Smooth muscle cell (in vitro differentiated cells): ENCODE measurements at regions not wholly inside any gene's neighbourhood (a gene's known extent, or its start where the extent isn't known, plus 50 kb on each side); places are given as distances from the start of the nearest gene placed in this dataset.

ENCODE experiments used
- DNase-seq: peaks from one replicate; lab custom pipeline; 2025; ENCODE audit not compliant: unreplicated experiment; lab: John Stamatoyannopoulos, UW
- H2AFZ ChIP-seq: fragments of 200-600 bp; sonication (generic); 2 replicates; pipeline ENCODE4 v1.6.0; 2016; ENCODE audit warnings: antibody characterized with exemption, low read depth, mild to moderate bottlenecking
- H3F3A ChIP-seq: fragments of 200-600 bp; sonication (generic); 2 replicates; pipeline ENCODE4 v1.6.0; 2017; ENCODE audit warnings: antibody characterized with exemption, low read depth
- H3K27ac ChIP-seq: fragments of 200-600 bp; sonication (generic); 2 replicates; pipeline ENCODE4 v1.5.1; 2016; ENCODE audit warnings: low read depth, mild to moderate bottlenecking
- H3K27me3 ChIP-seq: fragments of 200-600 bp; sonication (generic); 2 replicates; pipeline ENCODE4 v1.6.1; 2016; ENCODE audit warnings: low read depth, mild to moderate bottlenecking
- H3K36me3 ChIP-seq: fragments of 200-600 bp; sonication (generic); 2 replicates; pipeline ENCODE4 v1.5.1; 2016; ENCODE audit warnings: low read depth
- H3K4me1 ChIP-seq: fragments of 200-600 bp; sonication (generic); 2 replicates; pipeline ENCODE4 v1.5.1; 2016; ENCODE audit warnings: low read depth
- H3K4me2 ChIP-seq: fragments of 200-600 bp; sonication (generic); 2 replicates; pipeline ENCODE4 v1.6.0; 2016; ENCODE audit warnings: mild to moderate bottlenecking
- H3K4me3 ChIP-seq: fragments of 200-600 bp; sonication (generic); 2 replicates; pipeline ENCODE4 v1.5.1; 2016; ENCODE audit warnings: mild to moderate bottlenecking
- H3K79me2 ChIP-seq: fragments of 200-600 bp; sonication (generic); 2 replicates; pipeline ENCODE4 v1.6.0; 2016; ENCODE audit warnings: low read depth, mild to moderate bottlenecking
- H3K9ac ChIP-seq: fragments of 200-600 bp; sonication (generic); 2 replicates; pipeline ENCODE4 v1.6.0; 2016; ENCODE audit warnings: low read depth
- H3K9me3 ChIP-seq: fragments of 200-600 bp; sonication (generic); replicated peaks from 2 replicates; pipeline ENCODE4 v1.5.1; 2016; ENCODE audit warnings: low read depth
- H4K20me1 ChIP-seq: fragments of 200-600 bp; sonication (generic); 2 replicates; pipeline ENCODE4 v1.6.0; 2016; ENCODE audit warnings: low read depth
- WGBS: methylation state at CpG from one replicate; pipeline ENCODE4 v1.1.7; 2016; ENCODE audit warnings: low lambda C conversion rate; 5-methylcytosine and 5-hydroxymethylcytosine counted together
- TF ChIP-seq, protein P1 (sequence below): fragments of 200-600 bp; sonication (generic); IDR thresholded peaks from 2 replicates; pipeline ENCODE4 v1.5.1; 2017; ENCODE audit warnings: borderline replicate concordance, mild to moderate bottlenecking, antibody characterized with exemption; ENCODE audit not compliant: insufficient read depth, poor library complexity, severe bottlenecking

DNA sequence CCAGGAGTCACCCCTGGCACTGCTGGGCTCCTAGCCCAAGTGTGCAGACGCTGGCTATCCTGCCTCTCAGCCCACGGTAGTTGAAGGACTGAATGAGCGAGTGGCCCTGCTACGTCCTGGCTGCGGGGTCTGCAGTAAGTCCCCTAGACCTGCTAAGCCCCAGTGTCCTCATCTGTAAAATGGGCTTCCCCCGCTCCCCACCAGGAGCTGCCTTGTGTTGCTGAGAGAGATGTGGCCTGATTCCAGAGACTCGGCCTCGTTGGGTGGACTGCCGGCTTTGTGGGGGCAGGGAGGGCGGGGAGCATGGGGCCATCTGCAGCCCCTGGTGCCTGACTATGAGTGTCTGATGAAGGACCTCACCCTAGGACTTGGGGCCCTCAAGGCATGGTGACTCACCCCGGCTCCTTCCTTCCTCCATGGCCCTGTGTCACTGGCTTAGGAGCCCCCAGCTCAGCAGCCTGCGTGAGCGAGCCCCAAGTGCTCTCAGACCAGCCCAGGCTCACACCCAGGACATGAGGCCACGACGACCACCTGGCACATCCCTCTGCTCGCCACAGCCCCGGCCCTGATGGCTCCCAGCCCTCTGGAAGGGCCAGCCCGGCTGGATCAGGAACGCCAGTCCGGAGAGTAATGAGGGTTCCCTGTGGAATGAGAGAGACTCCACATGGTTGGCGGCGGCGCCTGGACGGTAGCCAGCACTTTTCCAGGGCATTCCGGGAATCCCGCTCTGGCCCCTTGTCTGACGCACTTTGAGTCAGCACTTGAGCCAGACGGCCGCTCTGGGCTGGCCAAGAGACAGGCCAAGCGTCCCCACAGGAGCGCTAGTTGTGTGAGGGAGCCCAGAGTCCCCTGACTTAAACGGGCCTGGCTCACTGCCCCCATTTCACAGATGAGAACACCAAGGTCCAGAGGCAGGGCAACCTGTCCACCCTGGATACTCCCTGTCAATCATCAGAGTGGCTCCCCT, 50.5 kb upstream of the SHISAL1 start:
- WGBS = 62% methylated on average over 32 of the region's 32 CpGs
- TF ChIP-seq, protein P1, sequence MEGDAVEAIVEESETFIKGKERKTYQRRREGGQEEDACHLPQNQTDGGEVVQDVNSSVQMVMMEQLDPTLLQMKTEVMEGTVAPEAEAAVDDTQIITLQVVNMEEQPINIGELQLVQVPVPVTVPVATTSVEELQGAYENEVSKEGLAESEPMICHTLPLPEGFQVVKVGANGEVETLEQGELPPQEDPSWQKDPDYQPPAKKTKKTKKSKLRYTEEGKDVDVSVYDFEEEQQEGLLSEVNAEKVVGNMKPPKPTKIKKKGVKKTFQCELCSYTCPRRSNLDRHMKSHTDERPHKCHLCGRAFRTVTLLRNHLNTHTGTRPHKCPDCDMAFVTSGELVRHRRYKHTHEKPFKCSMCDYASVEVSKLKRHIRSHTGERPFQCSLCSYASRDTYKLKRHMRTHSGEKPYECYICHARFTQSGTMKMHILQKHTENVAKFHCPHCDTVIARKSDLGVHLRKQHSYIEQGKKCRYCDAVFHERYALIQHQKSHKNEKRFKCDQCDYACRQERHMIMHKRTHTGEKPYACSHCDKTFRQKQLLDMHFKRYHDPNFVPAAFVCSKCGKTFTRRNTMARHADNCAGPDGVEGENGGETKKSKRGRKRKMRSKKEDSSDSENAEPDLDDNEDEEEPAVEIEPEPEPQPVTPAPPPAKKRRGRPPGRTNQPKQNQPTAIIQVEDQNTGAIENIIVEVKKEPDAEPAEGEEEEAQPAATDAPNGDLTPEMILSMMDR = no peak
- Histone ChIP-seq H3K4me1 (no peaks in the 10 kb centered on the region), H3K9me3 (no peaks in the 10 kb centered on the region), H4K20me1 (no peaks in the 10 kb centered on the region), H3K9ac (peak overlapping the region; percentile 61), H3K4me2 (no peak overlapping the region), H3K27ac (peak overlapping the region; percentile 96), H3K79me2 (no peaks in the 10 kb centered on the region), H3K27me3 (no peaks in the 10 kb centered on the region), H2AFZ (no peak overlapping the region), H3K36me3 (no peaks in the 10 kb centered on the region), H3K4me3 (no peak overlapping the region), H3F3A (peaks cover 2% of the 10 kb centered on the region)
- no peak for DNase-seq

DNA sequence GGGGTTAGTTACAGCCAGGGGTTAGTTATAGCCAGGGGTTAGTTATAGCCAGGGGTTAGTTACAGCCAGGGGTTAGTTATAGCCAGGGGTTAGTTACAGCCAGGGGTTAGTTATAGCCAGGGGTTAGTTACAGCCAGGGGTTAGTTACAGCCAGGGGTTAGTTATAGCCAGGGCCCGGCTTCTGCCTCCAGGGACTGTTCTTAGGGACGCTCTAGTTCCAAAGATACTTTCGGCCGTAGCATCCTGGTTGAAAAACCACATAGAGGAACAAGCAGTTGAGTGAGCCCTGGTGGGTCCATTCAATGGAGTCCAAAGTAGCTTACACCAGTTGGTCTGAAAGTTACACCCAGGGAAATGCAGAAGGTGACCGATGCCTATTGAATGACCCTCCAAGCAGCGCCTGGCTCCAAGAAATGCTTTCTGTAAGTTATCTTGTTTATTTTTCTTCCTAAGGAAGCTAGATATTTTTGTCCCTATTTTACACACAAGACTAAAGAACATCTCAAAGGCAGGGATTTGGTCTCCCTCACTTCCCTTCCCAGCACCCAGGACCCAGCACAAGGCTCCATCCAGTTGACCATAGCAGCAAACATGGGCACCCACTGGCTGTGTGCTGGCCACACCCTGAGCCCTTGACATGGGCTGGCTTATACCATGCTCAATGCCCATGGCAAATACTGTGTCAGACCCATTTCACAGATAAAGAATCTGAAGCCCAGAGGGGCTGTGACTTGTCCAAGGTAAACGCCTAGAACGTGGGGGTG, 49.7 kb upstream of the SHISAL1 start:
- no peaks in the 10 kb centered on the region for H3K4me1 ChIP-seq
- peak overlapping the region; percentile 96 for H3K27ac ChIP-seq
- no peak overlapping the region for H3K4me3 ChIP-seq
- H3K9ac ChIP-seq = peak overlapping the region; percentile 5
- H3K36me3 ChIP-seq = no peaks in the 10 kb centered on the region
- no peaks in the 10 kb centered on the region for H3K9me3 ChIP-seq
- no peaks in the 10 kb centered on the region for H4K20me1 ChIP-seq
- no peak overlapping the region for H3K4me2 ChIP-seq
- H3K27me3 ChIP-seq = no peaks in the 10 kb centered on the region
- 81% methylated on average over 8 of the region's 8 CpGs for WGBS
- DNase-seq = no peak
- H2AFZ ChIP-seq = no peak overlapping the region
- TF ChIP-seq, protein P1 = no peak
- H3F3A ChIP-seq = peaks cover 2% of the 10 kb centered on the region
- no peaks in the 10 kb centered on the region for H3K79me2 ChIP-seq
